RWPE1 (cell line): ENCODE measurements at regions not wholly inside any gene's neighbourhood (a gene's known extent, or its start where the extent isn't known, plus 50 kb on each side); places are given as distances from the start of the nearest gene placed in this dataset.
A peak's percentile ranks its signal among the peaks of the same experiment; 100 is the strongest.

Experiments used
- CTCF ChIA-PET: fragments of 350-600 bp; sonication (Branson Sonifier 250); formaldehyde crosslinking; extraction: SDS; loops from one replicate; lab custom pipeline; 2021; lab: Yijun Ruan, JAX
- POLR2A ChIA-PET: fragments of 400-600 bp; formaldehyde crosslinking; extraction: SDS; loops from one replicate; lab custom pipeline; 2020; ENCODE audit warnings: antibody characterized with exemption; ENCODE audit not compliant: low non-redundant PET; lab: Yijun Ruan, JAX
- DNase-seq: peaks from one replicate; pipeline ENCODE4 v3.0.0; 2012; ENCODE audit warnings: low spot score
- H3K27ac ChIP-seq: fragments of 450-650 bp; 2 replicates; pipeline ENCODE4 v1.5.1; 2017
- TF ChIP-seq, protein P1 (sequence below): fragments of 450-650 bp; conservative IDR thresholded peaks from 2 replicates; pipeline ENCODE4 v1.5.1; 2017; ENCODE audit warnings: low read depth, mild to moderate bottlenecking

DNA sequence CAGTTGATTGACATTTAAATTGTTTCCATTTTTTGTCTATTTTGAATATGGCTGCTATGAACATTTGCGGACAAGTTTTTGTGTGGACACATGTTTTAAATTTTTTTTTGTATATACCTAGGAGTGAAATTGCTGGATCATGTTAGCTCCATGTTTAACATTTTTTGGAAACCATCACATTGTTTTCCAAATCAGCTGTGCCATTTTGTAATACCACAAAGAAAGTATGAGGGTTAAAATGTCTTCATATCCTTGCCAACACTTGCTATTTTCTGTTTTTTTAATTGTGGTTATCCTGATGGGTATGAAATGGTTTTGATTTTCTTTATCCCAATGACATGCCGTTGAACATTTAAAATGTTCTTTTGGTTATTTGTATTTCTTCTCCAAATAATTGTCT lies 52.1 kb downstream of the CARTPT start:
- TF ChIP-seq, protein P1, sequence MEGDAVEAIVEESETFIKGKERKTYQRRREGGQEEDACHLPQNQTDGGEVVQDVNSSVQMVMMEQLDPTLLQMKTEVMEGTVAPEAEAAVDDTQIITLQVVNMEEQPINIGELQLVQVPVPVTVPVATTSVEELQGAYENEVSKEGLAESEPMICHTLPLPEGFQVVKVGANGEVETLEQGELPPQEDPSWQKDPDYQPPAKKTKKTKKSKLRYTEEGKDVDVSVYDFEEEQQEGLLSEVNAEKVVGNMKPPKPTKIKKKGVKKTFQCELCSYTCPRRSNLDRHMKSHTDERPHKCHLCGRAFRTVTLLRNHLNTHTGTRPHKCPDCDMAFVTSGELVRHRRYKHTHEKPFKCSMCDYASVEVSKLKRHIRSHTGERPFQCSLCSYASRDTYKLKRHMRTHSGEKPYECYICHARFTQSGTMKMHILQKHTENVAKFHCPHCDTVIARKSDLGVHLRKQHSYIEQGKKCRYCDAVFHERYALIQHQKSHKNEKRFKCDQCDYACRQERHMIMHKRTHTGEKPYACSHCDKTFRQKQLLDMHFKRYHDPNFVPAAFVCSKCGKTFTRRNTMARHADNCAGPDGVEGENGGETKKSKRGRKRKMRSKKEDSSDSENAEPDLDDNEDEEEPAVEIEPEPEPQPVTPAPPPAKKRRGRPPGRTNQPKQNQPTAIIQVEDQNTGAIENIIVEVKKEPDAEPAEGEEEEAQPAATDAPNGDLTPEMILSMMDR = no peak
- DNase-seq = no peak
- ChIA-PET CTCF (interaction anchor here (0.6 kb wide), 2 partner anchors 284 to 534 kb away, joined by 3 read pairs; no protein-coding TSS in a partner anchor), POLR2A (no interaction called here)
- H3K27ac ChIP-seq = no peak overlapping the region

DNA sequence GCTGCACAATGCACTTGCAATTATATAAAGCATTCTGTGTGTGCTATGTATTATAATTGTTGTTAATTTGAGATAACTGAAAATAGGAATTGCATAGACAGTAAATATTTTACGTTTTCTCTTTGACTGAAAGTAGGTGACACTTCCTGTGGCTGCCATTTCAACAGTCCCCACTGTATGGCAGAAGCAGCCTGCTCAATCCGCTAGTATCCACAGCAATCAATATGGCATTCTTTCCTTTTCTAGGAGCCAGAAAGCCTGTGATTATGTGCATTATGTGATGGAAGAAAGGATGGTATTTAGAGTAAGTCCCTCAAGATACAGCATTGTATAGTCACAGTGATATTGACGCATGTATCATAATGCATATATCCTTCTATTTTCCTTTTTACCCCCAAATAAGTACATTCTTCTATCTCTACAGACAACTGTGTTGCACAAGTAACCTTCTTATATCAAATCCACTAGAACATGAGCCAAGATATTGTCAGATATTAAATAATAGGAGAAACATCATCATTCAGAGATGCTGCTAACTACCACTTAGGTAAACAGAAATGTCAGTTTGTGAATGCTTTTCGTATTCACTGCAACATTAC lies 59.7 kb downstream of the CARTPT start:
- ChIA-PET CTCF (interaction anchor here (0.8 to 0.9 kb wide), 2 partner anchors 277 to 493 kb away, joined by 3 read pairs; no protein-coding TSS in a partner anchor), POLR2A (no interaction called here)
- H3K27ac ChIP-seq = no peak overlapping the region
- peak; percentile 55 for DNase-seq
- TF ChIP-seq, protein P1 = peak; percentile 78

DNA sequence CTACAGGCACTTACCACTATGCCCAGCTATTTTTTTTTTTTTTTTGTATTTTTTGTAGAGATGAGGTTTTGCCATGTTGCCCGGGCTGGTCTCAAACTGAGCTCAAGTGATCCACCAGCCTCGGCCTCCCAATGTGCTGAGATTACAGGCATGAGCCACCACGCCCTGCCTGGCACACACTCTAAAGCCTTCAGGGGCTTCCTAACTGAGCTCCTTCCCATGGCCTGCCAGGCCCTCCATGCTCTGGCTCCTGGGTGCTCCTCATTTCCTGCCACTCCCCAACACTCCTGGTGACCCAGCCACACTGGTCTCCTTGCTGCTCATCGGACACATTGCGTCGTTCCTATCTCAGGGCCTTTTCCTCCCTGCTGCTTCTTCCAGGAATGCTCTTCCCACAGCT lies 61.5 kb downstream of the CARTPT start:
- DNase-seq = no peak
- ChIA-PET POLR2A (no interaction called here), CTCF (interaction anchor here (0.6 kb wide), 1 partner anchor 233 kb away, joined by 5 read pairs; no protein-coding TSS in a partner anchor)
- H3K27ac ChIP-seq = no peak overlapping the region
- TF ChIP-seq, protein P1 = no peak

DNA sequence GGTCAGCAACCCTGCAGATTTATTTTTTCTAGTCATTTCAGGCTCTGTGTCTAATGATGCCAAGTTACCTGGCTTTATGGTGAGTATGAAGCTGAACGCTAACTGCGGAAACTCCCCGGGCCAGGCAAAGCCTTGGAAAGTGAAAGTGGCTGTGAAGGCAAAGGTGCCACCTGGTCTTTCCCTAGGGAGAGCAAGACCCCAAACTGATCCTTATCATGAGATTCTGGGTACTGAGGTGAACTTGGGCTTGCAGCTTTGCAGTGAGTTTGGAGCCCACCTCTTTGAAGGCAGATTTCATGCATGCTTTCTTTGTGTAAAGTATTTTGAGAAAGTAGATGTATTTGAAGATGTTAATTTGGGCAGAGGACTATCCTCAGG lies 63.3 kb downstream of the CARTPT start:
- CTCF ChIA-PET = interaction anchor here (0.5 to 1.2 kb wide), 7 partner anchors 8 to 526 kb away, joined by 3 to 7 read pairs (median 3); partner anchors contain the start of gene MAP1B
- TF ChIP-seq, protein P1 = no peak
- POLR2A ChIA-PET = no interaction called here
- no peak overlapping the region for H3K27ac ChIP-seq
- DNase-seq = no peak

DNA sequence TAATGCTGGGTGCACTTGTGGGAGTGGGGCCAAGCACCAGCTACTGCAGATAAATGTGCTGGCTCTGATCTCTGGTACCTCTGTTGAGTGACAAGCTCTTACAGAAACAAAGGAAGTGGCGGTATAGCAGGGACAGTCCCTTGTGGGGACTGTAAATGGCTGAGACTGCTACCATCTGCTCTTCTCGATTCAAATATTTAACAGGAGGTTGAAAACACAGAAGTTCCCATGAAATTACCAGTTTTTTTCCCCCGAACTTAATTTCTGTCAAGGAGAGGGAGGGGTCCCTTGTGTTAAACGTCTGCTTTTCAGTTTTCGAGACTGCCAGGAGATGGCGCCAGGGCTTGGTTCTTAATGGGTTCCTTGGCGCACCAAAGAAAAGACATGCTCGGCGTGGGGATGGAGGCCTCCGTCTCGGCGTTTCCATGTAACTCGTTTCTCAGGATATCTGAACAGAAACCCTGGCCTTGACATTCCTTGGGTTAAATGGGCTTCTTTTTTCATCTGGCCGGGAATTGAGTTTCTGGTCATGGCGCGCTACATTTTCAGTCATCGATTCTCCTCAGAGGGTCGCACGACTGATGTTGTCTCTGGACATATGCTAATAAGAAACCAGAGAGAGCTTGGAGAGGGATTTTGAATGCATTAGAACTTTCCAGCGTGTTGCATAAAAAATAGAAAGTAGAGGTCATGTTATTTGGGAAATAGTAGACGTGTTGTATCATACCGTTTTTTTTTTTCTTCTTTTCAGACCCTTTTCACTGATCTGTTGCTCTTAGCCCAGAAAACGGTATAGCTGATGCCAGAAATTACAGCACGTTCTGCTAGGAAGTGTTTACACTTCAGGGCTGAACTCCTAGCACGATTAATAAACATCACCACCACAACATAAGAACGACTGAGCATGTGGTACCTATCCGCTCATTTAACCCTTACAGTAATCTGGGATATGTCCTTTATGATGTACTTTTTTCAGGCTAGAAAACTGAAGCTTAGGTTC lies 64.0 kb downstream of the CARTPT start:
- peak; percentile 68 for DNase-seq
- H3K27ac ChIP-seq = no peak overlapping the region
- POLR2A ChIA-PET = no interaction called here
- CTCF ChIA-PET = interaction anchor here (0.5 to 1.2 kb wide), 15 partner anchors 9 to 1399 kb away, joined by 3 to 7 read pairs (median 3); partner anchors contain the start of gene MAP1B
- TF ChIP-seq, protein P1 = peak; percentile 87

DNA sequence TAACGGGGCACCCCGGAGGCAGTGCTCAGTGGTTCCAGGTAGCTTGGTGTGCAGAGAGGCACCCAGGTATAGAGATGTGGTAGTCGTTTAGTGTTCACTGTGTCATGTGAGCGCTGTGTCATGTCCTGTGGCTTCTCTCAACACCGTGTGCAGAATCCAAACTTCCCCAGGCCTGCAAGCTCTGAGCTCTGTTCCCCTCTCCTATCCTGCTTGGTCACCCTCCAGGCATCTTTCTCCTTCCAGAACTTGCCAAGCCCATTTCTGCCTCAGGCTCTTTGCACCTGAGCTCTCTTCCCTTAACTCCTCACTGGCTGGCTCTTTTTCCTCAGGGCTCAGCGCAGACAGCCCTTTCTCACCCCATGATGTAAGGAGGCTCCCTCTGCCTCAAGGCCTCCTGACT lies 64.8 kb downstream of the CARTPT start:
- ChIA-PET CTCF (interaction anchor here (0.5 to 0.8 kb wide), 7 partner anchors 52 to 775 kb away, joined by 3 to 4 read pairs (median 3); no protein-coding TSS in a partner anchor), POLR2A (no interaction called here)
- no peak for DNase-seq
- TF ChIP-seq, protein P1 = no peak
- H3K27ac ChIP-seq = no peak overlapping the region
